ENCODE measurements at regions not wholly inside any gene's neighbourhood (a gene's known extent, or its start where the extent isn't known, plus 50 kb on each side); places are given as distances from the start of the nearest gene placed in this dataset.

- no peak for TF ChIP-seq CTCF (IDR thresholded peaks at IDR 0.05)
- TF ChIP-seq ZFX (IDR thresholded peaks at IDR 0.05; ENCODE audit: borderline replicate concordance) = no peak
These were observed 360.4 kb upstream of the MDGA2 start for GRCh38 chr14:48035836-48036235.

Measured in 22Rv1 (cell line).